T-helper 2 cell treated with Interferon-gamma antibody and Interleukin-4, amounts not matched to agents 5 μg/mL and 100 μg/mL, for 36 hours (primary cell): ENCODE measurements at regions not wholly inside any gene's neighbourhood (a gene's known extent, or its start where the extent isn't known, plus 50 kb on each side); places are given as distances from the start of the nearest gene placed in this dataset.

Experiments
- DNase-seq: peaks from one replicate; pipeline ENCODE4 v3.0.0; 2021; ENCODE audit warnings: low spot score
- H3K27ac Mint-ChIP-seq: one replicate; pipeline ENCODE4 v1.8.0; 2021; ENCODE audit warnings: mild to moderate bottlenecking, mixed read lengths
- H3K27me3 Mint-ChIP-seq: one replicate; pipeline ENCODE4 v1.8.0; 2021; ENCODE audit warnings: low read depth, mixed read lengths
- H3K36me3 Mint-ChIP-seq: one replicate; pipeline ENCODE4 v1.8.0; 2021; ENCODE audit warnings: low read depth, mixed read lengths
- H3K4me1 Mint-ChIP-seq: one replicate; pipeline ENCODE4 v1.8.0; 2021; ENCODE audit warnings: low read depth, mixed read lengths
- H3K4me3 Mint-ChIP-seq: one replicate; pipeline ENCODE4 v1.8.0; 2022; ENCODE audit warnings: mild to moderate bottlenecking, moderate library complexity, mixed read lengths
- H3K9me3 Mint-ChIP-seq: one replicate; pipeline ENCODE4 v1.8.0; 2021; ENCODE audit warnings: mixed read lengths

DNA sequence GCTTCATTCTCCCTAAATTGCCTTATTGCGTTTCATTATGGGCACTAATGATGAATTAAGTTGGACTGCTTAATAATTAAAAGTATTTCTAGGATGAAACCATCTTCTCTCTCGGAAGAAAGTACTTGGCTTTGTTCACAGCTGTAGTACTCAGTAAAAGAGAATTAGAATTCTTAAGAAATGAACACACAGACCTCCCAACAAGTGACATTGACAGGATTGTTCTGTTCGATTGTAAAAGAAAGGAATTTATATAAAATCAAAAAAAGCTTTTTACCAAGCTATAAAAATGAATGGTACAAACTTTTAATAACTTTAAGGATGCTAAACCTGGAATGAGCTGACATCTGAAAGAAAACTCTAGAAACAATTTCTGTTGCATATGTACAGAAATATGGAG, 416.4 kb upstream of the THRB start:
- no peaks in the 10 kb centered on the region for H3K36me3 Mint-ChIP-seq
- no peaks in the 10 kb centered on the region for H3K4me1 Mint-ChIP-seq
- H3K27ac Mint-ChIP-seq = no peak overlapping the region
- H3K9me3 Mint-ChIP-seq = peaks cover 2% of the 10 kb centered on the region
- no peaks in the 10 kb centered on the region for H3K27me3 Mint-ChIP-seq
- no peak overlapping the region for H3K4me3 Mint-ChIP-seq
- DNase-seq = no peak

DNA sequence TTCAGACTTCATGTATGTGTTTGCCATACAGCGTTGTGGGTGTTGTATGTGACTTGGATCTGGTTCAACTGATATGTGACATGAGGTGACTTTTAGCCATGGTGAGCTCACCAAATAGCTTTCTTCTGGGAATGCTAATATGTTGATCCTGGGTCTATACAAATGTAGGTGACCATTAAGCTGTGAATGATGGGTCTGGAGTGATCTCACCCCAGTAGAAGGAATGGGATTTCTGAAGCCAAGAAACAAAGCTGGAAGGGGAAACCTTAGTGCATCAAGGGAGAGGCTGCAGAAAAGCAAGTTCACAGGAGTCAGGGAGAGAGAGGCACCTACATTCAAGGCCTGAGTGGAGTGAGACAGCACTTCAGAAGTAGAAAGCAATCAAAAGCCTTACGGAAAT, 421.0 kb upstream of the THRB start:
- H3K9me3 Mint-ChIP-seq = no peaks in the 10 kb centered on the region
- H3K27me3 Mint-ChIP-seq = no peaks in the 10 kb centered on the region
- H3K4me1 Mint-ChIP-seq = no peaks in the 10 kb centered on the region
- no peak overlapping the region for H3K4me3 Mint-ChIP-seq
- no peaks in the 10 kb centered on the region for H3K36me3 Mint-ChIP-seq
- DNase-seq = no peak
- no peak overlapping the region for H3K27ac Mint-ChIP-seq

DNA sequence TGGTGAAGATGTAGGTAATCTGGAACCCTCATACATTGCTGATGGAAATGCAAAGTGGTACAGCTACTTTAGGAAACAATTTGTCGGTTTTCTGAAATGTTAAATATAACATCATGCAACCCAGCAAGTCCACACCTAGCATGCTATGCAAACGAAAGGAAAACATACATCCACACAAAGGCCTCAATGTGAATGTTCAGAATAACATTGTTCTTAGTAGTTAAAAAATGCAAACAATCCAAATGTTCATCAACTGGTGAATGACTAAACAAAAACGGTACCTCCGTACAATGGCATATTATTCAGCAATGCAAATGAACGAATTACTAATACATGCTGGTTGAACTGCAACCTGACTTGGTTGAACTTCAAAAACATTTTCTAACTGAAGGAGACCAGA, 423.3 kb upstream of the THRB start:
- Mint-ChIP-seq H3K4me3 (no peak overlapping the region), H3K27ac (no peak overlapping the region), H3K36me3 (no peaks in the 10 kb centered on the region)

DNA sequence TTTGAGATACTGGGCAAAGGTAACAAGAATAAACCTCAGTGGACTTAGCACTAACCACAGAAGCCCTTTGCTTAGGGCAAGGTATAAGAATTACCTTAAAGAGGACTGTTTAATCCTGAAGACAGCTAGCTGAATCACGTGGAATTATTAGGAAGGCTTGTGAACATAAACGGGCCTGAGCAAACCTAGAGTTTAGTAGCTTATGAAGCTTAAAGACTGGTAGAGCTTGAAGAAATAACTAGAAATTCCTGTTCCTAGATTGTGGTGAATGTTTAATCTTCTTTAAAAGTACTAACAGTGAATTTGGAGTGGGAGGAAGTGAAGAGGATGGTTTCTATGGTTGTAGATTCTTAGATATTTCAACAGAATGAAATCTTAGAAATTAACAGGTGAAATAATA, 428.9 kb upstream of the THRB start:
- no peak overlapping the region for H3K4me3 Mint-ChIP-seq
- no peaks in the 10 kb centered on the region for H3K4me1 Mint-ChIP-seq
- no peak for DNase-seq
- no peaks in the 10 kb centered on the region for H3K36me3 Mint-ChIP-seq
- no peaks in the 10 kb centered on the region for H3K9me3 Mint-ChIP-seq
- H3K27me3 Mint-ChIP-seq = no peaks in the 10 kb centered on the region
- H3K27ac Mint-ChIP-seq = no peak overlapping the region

More for the DNA sequence above, 423.3 kb upstream of the THRB start:
- Mint-ChIP-seq H3K27me3 (no peaks in the 10 kb centered on the region), H3K4me1 (no peaks in the 10 kb centered on the region), H3K9me3 (no peaks in the 10 kb centered on the region)
- no peak for DNase-seq

DNA sequence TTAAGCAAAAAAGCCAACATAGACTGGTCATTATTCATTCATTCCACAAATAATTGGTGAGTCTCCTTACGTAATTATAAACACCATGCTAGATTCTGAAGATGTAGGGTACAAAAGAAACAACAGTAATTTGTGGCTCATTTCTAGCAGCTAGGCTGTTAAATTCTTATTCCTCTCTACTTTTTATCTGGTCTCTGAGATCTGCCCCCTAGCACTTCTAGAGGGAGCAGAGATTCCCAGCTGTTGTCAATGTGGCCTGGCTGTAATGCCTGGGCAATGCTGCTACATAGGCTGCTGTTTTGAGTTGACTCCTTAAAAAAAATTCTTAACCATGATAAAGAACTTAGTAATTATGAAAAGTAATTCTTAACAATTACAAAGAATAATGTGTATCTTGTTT, 434.9 kb upstream of the THRB start:
- H3K9me3 Mint-ChIP-seq = no peaks in the 10 kb centered on the region
- no peak overlapping the region for H3K27ac Mint-ChIP-seq
- no peaks in the 10 kb centered on the region for H3K4me1 Mint-ChIP-seq
- no peak for DNase-seq
- H3K36me3 Mint-ChIP-seq = no peaks in the 10 kb centered on the region
- no peak overlapping the region for H3K4me3 Mint-ChIP-seq
- H3K27me3 Mint-ChIP-seq = no peaks in the 10 kb centered on the region

DNA sequence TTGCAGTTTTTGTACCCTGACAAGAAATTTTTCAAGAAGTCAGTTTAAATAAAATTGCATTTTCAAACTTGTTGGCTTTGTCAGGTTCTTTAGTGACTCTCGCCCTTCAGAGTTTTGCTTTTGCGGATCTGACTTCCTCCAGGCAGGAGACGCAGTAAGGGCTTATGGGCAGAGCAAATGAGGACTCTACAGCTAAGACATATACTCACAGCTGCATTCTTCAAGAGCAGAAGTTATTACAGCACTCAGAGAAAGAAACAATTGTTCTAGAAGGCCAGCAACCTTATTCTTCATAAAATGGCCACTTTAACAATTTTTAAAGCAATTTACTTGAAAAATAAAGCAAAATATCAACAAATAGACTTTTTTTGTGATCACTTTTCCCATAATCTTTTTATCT, 438.8 kb upstream of the THRB start:
- Mint-ChIP-seq H3K36me3 (no peaks in the 10 kb centered on the region), H3K27me3 (no peaks in the 10 kb centered on the region), H3K27ac (no peak overlapping the region), H3K4me1 (no peaks in the 10 kb centered on the region), H3K9me3 (no peaks in the 10 kb centered on the region), H3K4me3 (no peak overlapping the region)
- DNase-seq = no peak

DNA sequence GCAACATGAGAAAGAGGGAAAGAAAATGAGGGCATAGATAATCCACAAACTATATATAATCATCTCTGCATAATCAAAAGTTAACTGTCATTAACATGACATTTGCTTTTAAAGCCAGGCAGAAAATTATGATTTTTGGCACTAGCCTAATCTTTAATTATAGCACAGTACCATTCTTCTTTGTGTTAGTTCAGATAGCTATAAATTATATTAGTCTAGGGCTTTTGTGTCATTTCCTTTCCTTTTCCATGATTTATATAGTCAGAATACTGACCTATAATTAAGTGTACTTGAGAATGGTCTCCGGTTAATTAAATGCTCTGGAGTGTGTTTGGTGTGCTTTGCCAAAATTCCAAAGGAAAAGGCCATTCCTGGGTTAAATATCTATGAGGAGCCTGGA, 441.9 kb upstream of the THRB start:
- no peak overlapping the region for H3K27ac Mint-ChIP-seq
- H3K4me3 Mint-ChIP-seq = no peak overlapping the region
- no peak for DNase-seq
- no peaks in the 10 kb centered on the region for H3K9me3 Mint-ChIP-seq
- no peaks in the 10 kb centered on the region for H3K36me3 Mint-ChIP-seq
- H3K4me1 Mint-ChIP-seq = no peaks in the 10 kb centered on the region
- no peaks in the 10 kb centered on the region for H3K27me3 Mint-ChIP-seq

DNA sequence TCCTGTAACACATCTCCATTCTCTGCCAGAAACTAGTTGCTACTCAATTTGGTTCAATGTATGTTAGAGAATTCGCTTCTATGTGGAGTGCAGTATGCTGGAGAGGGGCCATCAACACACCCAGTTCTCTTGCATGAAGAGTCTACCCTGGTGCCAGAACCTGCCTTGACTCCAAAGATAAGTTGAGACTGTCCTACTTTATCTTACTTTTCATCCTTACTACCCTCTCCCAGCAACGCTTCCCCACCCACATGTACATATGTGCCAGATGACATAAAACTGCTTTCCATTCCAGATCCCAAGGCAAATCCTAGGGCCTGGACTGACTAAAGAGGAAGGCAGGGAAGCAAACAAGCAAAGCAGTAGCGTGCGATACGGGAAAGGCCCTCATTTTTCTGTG, 442.6 kb upstream of the THRB start:
- Mint-ChIP-seq H3K27ac (no peak overlapping the region), H3K27me3 (no peaks in the 10 kb centered on the region), H3K4me3 (no peak overlapping the region), H3K9me3 (no peaks in the 10 kb centered on the region), H3K4me1 (no peaks in the 10 kb centered on the region), H3K36me3 (no peaks in the 10 kb centered on the region)
- no peak for DNase-seq

DNA sequence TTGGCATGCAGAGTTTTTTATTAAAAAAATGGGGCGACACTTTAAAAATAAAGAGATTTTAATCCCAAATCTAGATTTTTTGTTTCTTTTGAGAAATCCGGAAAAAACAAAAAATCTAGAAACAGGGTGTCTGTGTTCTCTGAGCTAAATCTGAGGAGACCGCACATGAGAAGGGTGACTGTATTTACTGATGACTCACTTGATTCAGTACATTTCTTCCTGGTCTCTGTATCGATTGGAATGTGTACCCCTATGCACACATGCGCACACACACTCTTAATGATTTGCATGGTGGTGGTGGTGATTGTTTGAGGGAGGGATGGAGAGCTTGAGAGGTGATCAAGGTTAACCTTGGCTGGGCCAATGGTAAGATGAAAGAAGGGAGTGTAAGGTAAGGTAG, 443.1 kb upstream of the THRB start:
- Mint-ChIP-seq H3K27ac (no peak overlapping the region), H3K4me3 (no peak overlapping the region), H3K4me1 (no peaks in the 10 kb centered on the region), H3K36me3 (no peaks in the 10 kb centered on the region), H3K27me3 (no peaks in the 10 kb centered on the region), H3K9me3 (no peaks in the 10 kb centered on the region)
- no peak for DNase-seq

DNA sequence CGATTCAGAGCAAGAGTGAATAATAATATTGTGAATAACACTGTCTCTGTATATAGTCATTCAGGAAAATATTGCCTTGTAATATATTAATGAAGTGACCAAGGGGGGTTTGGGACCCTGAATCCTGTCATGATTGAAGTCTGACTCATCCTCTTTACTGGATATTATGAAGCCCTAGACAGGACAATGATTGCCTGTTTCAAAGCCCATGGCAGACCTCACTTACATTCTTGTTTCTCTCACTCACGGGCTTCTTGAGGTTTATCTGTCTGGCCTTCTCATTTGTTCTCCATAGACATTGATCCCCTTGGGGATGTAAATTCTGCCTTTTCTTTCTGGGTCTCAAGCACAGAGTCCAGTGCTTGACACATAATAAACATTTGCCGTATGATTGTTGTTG, 449.3 kb upstream of the THRB start:
- no peak overlapping the region for H3K27ac Mint-ChIP-seq
- DNase-seq = no peak
- no peak overlapping the region for H3K4me3 Mint-ChIP-seq
- H3K9me3 Mint-ChIP-seq = no peaks in the 10 kb centered on the region
- H3K4me1 Mint-ChIP-seq = no peaks in the 10 kb centered on the region
- H3K36me3 Mint-ChIP-seq = no peaks in the 10 kb centered on the region
- H3K27me3 Mint-ChIP-seq = no peaks in the 10 kb centered on the region

DNA sequence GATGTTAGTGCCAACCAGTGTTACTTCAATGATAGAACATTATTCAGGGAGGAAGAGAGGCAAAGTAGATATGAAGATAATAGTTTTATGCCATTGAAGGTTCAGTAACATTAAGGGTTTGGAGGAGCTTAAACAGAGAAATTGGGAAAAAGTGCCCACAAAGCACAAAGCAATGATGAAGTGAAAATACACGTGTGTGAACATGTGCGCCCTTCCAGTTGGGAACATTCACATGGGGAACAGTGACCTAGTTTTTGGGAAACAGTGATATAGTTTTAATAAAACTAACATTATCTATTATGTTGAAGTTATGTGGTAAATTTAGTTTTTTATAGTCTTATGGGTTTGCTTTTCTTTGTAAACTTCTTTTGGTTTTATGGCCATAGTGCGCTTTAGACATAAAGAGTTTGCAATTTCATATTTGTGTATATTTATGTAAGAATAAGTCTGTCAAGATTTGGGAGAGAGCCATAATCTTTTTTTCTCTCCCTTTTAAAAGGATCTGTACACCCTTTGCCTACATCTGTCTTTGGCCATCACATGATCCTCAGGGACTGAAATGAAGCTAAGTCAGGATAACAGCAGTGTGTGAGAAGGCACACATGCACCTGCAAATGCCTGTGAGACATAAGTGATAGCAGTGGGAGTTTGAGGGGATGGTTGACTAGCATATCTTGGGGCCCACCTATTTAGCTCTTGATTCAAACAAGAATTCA, 450.3 kb upstream of the THRB start:
- Mint-ChIP-seq H3K27ac (no peak overlapping the region), H3K36me3 (no peaks in the 10 kb centered on the region), H3K4me1 (no peaks in the 10 kb centered on the region), H3K9me3 (no peaks in the 10 kb centered on the region), H3K4me3 (no peak overlapping the region), H3K27me3 (no peaks in the 10 kb centered on the region)
- DNase-seq = no peak

DNA sequence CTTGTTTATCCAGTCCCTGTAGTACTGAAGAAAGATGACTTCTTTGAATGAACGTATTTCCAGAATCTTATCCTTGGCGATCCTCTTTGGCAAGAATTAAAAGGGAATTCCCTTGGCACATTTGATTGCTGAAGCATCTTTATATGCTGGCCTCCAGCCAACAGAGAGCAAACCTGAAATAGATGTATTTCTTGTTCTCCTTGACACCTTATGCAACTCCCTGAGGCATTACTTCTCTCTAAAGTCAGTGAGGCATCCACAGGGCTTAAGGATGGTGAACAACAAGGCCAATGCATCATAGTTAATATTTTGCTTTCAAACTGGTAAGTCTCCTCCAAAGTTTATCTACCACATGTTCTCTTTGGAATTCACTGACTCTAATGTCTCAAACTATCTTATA, 450.9 kb upstream of the THRB start:
- Mint-ChIP-seq H3K27ac (no peak overlapping the region), H3K36me3 (no peaks in the 10 kb centered on the region)

DNA sequence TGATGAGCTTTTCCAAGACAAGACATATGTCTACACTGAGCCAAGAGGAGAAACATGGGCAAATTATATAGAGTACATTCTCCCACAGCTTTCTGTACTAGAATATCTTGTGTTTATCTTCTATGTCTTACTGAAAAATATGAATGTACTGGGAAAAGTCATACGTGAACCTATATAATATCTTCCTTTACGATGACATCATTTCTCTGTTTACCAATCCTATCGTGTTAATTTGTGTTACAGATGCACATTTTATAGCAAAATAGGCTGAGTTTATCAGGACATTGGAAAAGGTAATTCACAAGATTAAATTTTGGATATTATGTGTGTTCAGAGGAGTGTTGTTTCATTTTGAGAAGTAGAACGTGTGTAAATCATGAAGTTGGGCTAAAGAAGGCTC, 452.5 kb upstream of the THRB start:
- no peaks in the 10 kb centered on the region for H3K27me3 Mint-ChIP-seq
- H3K4me1 Mint-ChIP-seq = no peaks in the 10 kb centered on the region
- no peaks in the 10 kb centered on the region for H3K36me3 Mint-ChIP-seq
- no peaks in the 10 kb centered on the region for H3K9me3 Mint-ChIP-seq
- no peak for DNase-seq
- H3K4me3 Mint-ChIP-seq = no peak overlapping the region
- no peak overlapping the region for H3K27ac Mint-ChIP-seq

More for the DNA sequence above, 450.9 kb upstream of the THRB start:
- H3K4me1 Mint-ChIP-seq = no peaks in the 10 kb centered on the region
- H3K9me3 Mint-ChIP-seq = no peaks in the 10 kb centered on the region
- no peaks in the 10 kb centered on the region for H3K27me3 Mint-ChIP-seq
- H3K4me3 Mint-ChIP-seq = no peak overlapping the region
- no peak for DNase-seq

DNA sequence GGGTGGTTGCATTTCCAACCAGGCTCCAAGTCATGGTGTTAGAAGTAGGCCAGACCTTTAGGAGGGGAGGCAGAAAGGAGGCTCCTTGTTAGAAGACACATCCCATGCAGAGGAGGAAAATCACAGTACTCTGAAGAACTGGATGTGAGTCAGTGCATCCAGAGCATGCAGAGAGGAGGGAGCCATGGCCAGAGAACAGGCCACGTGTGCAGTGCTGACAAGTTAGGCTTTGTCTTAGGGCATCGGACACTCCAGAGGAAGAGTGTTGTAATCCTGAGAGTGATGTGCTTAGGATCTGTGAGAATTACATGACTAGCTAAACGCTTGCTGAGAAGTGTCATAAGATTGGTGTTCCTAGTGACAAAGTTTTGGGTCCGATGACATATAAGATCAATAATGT, 456.5 kb upstream of the THRB start:
- Mint-ChIP-seq H3K9me3 (no peaks in the 10 kb centered on the region), H3K27ac (no peak overlapping the region), H3K4me1 (no peaks in the 10 kb centered on the region), H3K36me3 (no peaks in the 10 kb centered on the region), H3K4me3 (no peak overlapping the region), H3K27me3 (no peaks in the 10 kb centered on the region)
- no peak for DNase-seq

DNA sequence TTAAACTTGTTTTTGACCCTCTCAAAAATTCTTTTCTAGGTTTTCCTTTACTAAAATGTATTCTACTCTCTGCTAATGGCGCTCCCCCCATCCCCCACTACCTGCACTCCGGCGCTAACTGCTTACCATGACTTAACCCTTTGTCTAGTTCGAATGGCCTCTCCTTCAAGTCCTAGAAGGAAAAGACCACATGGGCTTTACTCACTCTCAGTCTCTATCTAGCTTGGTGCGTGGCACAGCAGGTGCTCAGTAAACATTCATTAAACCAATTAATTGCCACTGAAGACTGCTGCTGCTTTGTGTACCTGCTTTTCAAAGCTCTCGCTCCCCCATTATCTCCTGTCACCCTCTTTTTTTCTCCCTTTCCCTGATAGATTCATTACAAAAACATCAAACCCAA, 457.7 kb upstream of the THRB start:
- Mint-ChIP-seq H3K27ac (no peak overlapping the region), H3K36me3 (no peaks in the 10 kb centered on the region), H3K4me1 (no peaks in the 10 kb centered on the region), H3K27me3 (no peaks in the 10 kb centered on the region), H3K4me3 (no peak overlapping the region), H3K9me3 (no peaks in the 10 kb centered on the region)
- no peak for DNase-seq
